ENCODE measurements at regions not wholly inside any gene's neighbourhood (a gene's known extent, or its start where the extent isn't known, plus 50 kb on each side); places are given as distances from the start of the nearest gene placed in this dataset.

GRCh38 chr2:67845621-67846369 is 217.0 kb downstream of the C1D start:
- DNase-seq (ENCODE audit: low read depth): no peak
- H3K4me3 ChIP-seq (ENCODE audit: low read depth, low read length): peak overlapping the region; percentile 20

DNA sequence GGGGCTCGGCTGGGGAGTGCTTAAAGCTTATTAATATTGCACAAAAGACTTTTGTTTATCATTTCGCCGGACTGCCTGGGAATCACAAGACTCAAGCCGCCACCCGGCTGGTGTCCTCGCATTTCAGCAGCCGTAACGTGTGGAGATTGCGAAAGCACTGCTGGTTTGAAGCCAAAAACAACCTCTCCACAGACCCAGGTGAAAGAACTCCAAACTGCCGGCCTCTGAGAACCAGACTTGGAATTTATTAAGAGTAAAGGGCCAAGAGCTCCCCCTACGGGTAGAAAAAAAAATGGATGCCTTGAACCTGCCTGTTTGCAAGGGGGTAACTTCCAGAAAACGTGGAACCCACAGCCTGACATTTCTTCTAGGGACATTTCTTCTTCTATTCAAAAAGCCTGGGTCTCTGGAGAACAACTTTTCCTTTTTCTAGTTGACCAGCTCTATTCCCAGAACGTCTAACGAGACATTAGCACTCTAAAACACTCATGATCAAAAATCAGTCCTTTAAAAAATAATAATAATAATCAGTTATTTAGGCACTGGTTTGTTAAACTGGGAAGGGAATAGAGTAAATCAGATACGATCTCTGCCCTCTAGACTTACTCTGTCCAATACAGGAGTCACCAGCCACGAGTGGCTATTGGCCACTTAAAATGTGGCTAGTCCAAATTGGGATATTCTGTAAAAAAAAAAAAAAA is 216.3 kb downstream of the C1D start:
- TF ChIP-seq, protein P1, sequence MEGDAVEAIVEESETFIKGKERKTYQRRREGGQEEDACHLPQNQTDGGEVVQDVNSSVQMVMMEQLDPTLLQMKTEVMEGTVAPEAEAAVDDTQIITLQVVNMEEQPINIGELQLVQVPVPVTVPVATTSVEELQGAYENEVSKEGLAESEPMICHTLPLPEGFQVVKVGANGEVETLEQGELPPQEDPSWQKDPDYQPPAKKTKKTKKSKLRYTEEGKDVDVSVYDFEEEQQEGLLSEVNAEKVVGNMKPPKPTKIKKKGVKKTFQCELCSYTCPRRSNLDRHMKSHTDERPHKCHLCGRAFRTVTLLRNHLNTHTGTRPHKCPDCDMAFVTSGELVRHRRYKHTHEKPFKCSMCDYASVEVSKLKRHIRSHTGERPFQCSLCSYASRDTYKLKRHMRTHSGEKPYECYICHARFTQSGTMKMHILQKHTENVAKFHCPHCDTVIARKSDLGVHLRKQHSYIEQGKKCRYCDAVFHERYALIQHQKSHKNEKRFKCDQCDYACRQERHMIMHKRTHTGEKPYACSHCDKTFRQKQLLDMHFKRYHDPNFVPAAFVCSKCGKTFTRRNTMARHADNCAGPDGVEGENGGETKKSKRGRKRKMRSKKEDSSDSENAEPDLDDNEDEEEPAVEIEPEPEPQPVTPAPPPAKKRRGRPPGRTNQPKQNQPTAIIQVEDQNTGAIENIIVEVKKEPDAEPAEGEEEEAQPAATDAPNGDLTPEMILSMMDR (conservative IDR thresholded peaks at IDR 0.05; ENCODE audit: low read depth, low read length): peak; percentile 85
- peak; percentile 94 for DNase-seq (ENCODE audit: low read depth)
- peak overlapping the region; percentile 20 for H3K4me3 ChIP-seq (ENCODE audit: low read depth, low read length)

More at GRCh38 chr2:67845621-67846369, 217.0 kb downstream of the C1D start:
- TF ChIP-seq, protein P1 (conservative IDR thresholded peaks at IDR 0.05; ENCODE audit: low read depth, low read length): no peak

GRCh38 chr2:67848551-67849285 is 214.1 kb downstream of the C1D start:
- TF ChIP-seq, protein P1 (conservative IDR thresholded peaks at IDR 0.05; ENCODE audit: low read depth, low read length): no peak
- no peak for DNase-seq (ENCODE audit: low read depth)
- no peak overlapping the region for H3K4me3 ChIP-seq (ENCODE audit: low read depth, low read length)

DNA sequence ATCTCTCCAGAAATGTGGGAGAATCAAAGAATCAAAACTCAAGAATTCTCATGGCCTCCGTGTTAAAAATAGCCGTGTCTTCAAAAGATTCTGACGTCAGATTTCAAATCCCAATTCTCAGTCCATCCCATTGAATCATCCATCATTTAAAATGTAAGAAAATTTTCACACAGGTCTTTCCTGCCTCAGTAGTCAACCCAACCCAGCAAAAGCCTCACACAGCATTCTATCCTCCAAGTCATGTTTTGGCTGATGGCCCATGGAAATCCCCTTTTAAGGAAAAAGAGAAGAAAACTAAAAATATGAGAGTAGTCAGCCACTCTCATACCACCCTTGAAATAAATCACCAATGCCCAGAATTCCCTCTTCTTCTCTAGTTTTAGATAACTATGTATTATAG is 211.8 kb downstream of the C1D start:
- no peak overlapping the region for H3K4me3 ChIP-seq (ENCODE audit: low read depth, low read length)
- TF ChIP-seq, protein P1 (conservative IDR thresholded peaks at IDR 0.05; ENCODE audit: low read depth, low read length): no peak
- no peak for DNase-seq (ENCODE audit: low read depth)

DNA sequence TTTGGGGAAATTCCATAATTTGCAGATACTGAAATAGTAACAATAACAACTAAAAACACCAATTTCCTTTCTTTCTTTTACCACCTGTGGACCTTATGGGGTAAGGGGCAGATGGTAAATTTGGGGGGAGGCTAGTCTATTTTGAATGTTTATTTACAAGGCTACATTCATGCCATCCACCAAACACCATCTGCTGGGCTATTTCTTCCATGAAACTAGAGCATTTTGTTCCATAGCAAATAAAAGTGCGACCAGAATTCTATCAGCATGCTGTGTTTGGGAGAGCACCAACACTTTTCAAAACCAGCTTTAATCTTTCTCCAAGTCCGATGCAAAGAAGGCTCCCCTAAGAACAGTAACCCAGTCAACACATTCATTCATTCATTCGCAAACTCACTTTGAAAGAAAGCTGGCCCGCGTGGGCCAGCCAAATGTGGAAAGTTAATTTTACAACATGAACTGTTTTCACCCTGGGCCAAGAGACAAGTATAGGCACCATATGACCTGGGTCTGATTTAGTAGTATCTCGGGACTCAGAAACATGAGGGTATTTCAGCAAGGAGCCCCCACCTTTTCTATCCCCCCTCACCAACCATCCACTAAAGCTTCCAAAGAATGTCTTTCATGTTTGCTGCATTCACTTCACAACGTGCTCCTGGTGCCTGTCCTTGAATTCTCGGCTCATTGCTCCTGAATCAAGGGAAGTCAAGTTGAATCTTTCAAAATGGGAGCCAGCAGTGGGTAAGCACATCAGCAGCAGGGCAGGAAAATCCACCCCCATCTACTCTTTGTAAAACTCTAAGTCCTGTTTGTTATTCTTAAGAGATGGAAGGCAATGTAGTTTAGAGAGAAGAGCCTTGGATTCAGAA is 210.6 kb downstream of the C1D start:
- H3K4me3 ChIP-seq (ENCODE audit: low read depth, low read length): no peak overlapping the region
- TF ChIP-seq, protein P1 (conservative IDR thresholded peaks at IDR 0.05; ENCODE audit: low read depth, low read length): no peak
- DNase-seq (ENCODE audit: low read depth): no peak

DNA sequence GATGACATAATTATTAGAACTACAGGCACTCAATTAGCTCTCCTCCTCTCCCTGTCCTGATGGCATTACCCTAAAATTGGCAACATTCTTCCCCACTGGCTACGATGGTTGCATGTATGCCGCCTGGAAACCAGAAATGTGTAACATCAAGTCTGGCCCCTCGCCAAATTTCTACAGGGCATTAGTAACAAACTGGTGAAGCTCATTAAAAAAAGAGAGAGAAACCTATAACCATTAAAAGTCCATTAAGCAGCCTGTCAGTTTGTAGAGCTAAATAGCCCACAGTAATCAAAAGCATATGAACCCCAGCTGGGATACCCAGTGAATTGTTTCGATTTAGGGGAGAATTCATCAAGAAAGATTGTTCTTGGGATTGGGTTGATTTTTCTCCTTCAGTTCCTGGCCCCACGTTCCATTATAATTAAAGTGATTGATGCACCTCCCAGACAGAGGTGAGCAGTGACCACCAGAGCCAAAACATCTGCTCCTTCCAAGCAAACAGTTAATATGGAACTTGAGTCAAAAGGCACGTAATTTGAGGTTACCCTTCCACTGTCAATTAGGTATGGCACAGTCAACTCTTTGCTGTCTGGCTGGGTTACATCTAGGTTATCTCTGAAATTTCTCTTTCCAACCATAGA is 208.6 kb downstream of the C1D start:
- H3K4me3 ChIP-seq (ENCODE audit: low read depth, low read length): no peak overlapping the region
- TF ChIP-seq, protein P1 (conservative IDR thresholded peaks at IDR 0.05; ENCODE audit: low read depth, low read length): no peak
- no peak for DNase-seq (ENCODE audit: low read depth)
